Activated CD4-positive, alpha-beta memory T cell treated with anti-CD3 and anti-CD28 coated beads, Interleukin-2, amount 10 ng/mL, durations not matched to agents 7 days and 5 days (primary cell): ENCODE measurements at regions not wholly inside any gene's neighbourhood (a gene's known extent, or its start where the extent isn't known, plus 50 kb on each side); places are given as distances from the start of the nearest gene placed in this dataset.

ENCODE experiments used
- CTCF ChIA-PET: fragments of 350-600 bp; sonication (Branson Sonifier 250); formaldehyde crosslinking; loops from one replicate; lab custom pipeline; 2021; ENCODE audit warnings: antibody characterized with exemption, inconsistent platforms; lab: Charles Lee
- POLR2A ChIA-PET: fragments of 350-600 bp; sonication (Branson Sonifier 250); formaldehyde crosslinking; loops from one replicate; lab custom pipeline; 2021; ENCODE audit warnings: antibody characterized with exemption; lab: Charles Lee
- DNase-seq: peaks from one replicate; pipeline ENCODE4 v3.0.0-alpha.2; 2020
- H3K27ac Mint-ChIP-seq: one replicate; pipeline ENCODE4 v1.8.0; 2021; ENCODE audit warnings: mild to moderate bottlenecking, mixed read lengths
- H3K27me3 Mint-ChIP-seq: one replicate; pipeline ENCODE4 v1.8.0; 2021; ENCODE audit warnings: mixed read lengths
- H3K36me3 Mint-ChIP-seq: one replicate; pipeline ENCODE4 v1.8.0; 2021; ENCODE audit warnings: low read depth, mixed read lengths
- H3K4me1 Mint-ChIP-seq: one replicate; pipeline ENCODE4 v1.8.0; 2021; ENCODE audit warnings: mixed read lengths
- H3K4me3 Mint-ChIP-seq: one replicate; pipeline ENCODE4 v1.8.0; 2021; ENCODE audit warnings: mild to moderate bottlenecking, mixed read lengths
- H3K9me3 Mint-ChIP-seq: one replicate; pipeline ENCODE4 v1.8.0; 2021; ENCODE audit warnings: mixed read lengths

GRCh38 chr2:19614066-19614465 lies 255.6 kb upstream of the OSR1 start:
- H3K9me3 Mint-ChIP-seq = peaks cover 17% of the 10 kb centered on the region
- DNase-seq = no peak
- H3K27ac Mint-ChIP-seq = no peak overlapping the region
- no peak overlapping the region for H3K4me3 Mint-ChIP-seq
- peaks cover 4% of the 10 kb centered on the region for H3K27me3 Mint-ChIP-seq
- POLR2A ChIA-PET = no interaction called here
- H3K4me1 Mint-ChIP-seq = no peaks in the 10 kb centered on the region
- peaks cover 3% of the 10 kb centered on the region for H3K36me3 Mint-ChIP-seq
- CTCF ChIA-PET = interaction anchor here (0.7 kb wide), 1 partner anchor 17 kb away, joined by 3 read pairs; no protein-coding TSS in a partner anchor

- no peak for DNase-seq
- CTCF ChIA-PET = no interaction called here
- Mint-ChIP-seq H3K9me3 (peaks cover 16% of the 10 kb centered on the region), H3K4me3 (no peak overlapping the region), H3K36me3 (peaks cover 3% of the 10 kb centered on the region), H3K27ac (no peak overlapping the region), H3K27me3 (peaks cover 6% of the 10 kb centered on the region), H3K4me1 (no peaks in the 10 kb centered on the region)
- POLR2A ChIA-PET = no interaction called here
These were observed 253.3 kb upstream of the OSR1 start for GRCh38 chr2:19611491-19612332.

DNA sequence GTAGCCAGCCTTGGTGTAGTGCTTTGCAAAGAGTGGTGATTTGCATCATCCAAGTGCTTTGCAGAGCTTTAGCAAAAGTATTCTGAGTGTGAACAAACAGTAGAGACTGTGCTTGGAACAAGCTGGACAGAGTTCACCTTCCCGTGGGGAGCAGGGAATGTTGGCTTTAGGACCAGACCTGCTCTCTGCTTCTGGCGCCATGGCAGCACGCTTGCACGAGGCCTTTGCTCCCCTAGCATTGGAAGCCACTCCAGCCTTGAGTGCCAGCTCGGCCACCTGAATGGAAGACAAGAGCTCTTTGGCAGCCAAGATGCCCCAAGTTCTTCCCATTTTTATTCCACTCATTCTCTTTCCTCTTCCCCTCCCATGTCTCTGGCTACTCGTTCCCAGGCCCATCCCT lies 250.8 kb upstream of the OSR1 start:
- DNase-seq = no peak
- no peak overlapping the region for H3K27ac Mint-ChIP-seq
- H3K9me3 Mint-ChIP-seq = peaks cover 4% of the 10 kb centered on the region
- peaks cover 6% of the 10 kb centered on the region for H3K27me3 Mint-ChIP-seq
- POLR2A ChIA-PET = no interaction called here
- no peaks in the 10 kb centered on the region for H3K4me1 Mint-ChIP-seq
- H3K4me3 Mint-ChIP-seq = no peak overlapping the region
- CTCF ChIA-PET = no interaction called here
- no peaks in the 10 kb centered on the region for H3K36me3 Mint-ChIP-seq

DNA sequence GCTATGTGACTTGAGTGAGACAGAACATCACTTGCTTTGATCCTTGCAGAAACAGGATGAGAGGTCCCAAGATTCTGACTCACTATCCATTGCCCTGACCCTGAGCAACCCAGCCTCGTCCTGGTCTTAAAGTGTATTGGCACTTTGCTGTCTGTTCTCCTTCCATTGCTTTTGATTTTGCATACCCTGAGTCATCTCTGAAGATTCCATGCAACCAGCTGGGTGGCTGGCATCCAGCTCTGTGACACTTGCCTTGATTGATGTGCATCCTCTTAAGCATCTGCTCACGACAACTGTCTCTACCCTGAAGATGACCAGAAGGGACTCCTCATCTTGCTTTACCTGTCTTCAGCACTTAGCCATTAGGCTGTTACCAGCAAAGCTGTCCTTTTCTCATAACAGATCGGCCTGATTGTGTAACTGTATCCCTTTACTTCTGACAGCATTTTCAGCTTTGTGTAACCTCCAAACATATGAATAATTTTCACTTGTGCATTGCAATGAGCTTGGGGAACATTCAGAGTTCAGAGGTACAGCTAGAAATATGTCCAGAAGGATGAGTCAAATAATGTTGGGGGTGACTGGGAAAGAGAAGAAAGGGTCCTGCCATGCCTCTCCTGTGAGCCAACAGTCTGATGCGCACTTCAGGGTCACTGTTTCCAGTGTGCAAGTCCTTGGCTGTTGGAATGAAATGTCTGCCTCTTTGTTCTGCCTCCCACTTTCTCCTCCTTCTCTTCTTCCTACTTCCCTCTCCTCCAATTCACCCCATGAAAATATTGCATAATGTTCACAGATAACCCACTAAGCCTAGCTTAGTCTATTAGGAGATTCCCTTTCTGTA lies 249.7 kb upstream of the OSR1 start:
- H3K4me3 Mint-ChIP-seq = no peak overlapping the region
- no peaks in the 10 kb centered on the region for H3K36me3 Mint-ChIP-seq
- peaks cover 6% of the 10 kb centered on the region for H3K27me3 Mint-ChIP-seq
- DNase-seq = no peak
- H3K27ac Mint-ChIP-seq = no peak overlapping the region
- H3K9me3 Mint-ChIP-seq = peaks cover 7% of the 10 kb centered on the region
- POLR2A ChIA-PET = no interaction called here
- CTCF ChIA-PET = no interaction called here
- H3K4me1 Mint-ChIP-seq = no peaks in the 10 kb centered on the region

DNA sequence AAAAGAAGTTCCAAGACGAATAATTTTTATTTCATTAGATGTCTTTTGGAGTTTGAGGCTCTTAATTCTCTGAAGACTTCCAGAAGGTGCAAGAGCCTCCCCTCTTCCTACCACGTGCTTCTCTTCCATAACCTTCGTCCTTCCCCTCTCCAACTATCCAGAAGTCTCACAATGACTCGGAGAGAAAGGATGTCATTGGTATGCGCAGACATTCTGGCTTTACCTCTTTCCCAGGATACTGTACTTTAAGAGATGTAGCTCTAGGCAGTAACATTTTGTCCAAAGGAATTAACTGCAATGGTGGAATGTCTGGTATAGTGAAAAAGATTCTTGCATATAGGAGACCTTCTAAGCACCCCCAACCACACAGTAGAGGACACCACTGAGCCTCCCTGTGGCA lies 249.0 kb upstream of the OSR1 start:
- ChIA-PET CTCF (no interaction called here), POLR2A (no interaction called here)
- DNase-seq = no peak
- Mint-ChIP-seq H3K9me3 (peaks cover 10% of the 10 kb centered on the region), H3K4me1 (no peaks in the 10 kb centered on the region), H3K36me3 (no peaks in the 10 kb centered on the region), H3K4me3 (no peak overlapping the region), H3K27me3 (peaks cover 6% of the 10 kb centered on the region), H3K27ac (no peak overlapping the region)

GRCh38 chr2:19600982-19601381 lies 242.6 kb upstream of the OSR1 start:
- H3K27ac Mint-ChIP-seq = no peak overlapping the region
- no peaks in the 10 kb centered on the region for H3K4me1 Mint-ChIP-seq
- DNase-seq = no peak
- H3K4me3 Mint-ChIP-seq = no peak overlapping the region
- ChIA-PET POLR2A (no interaction called here), CTCF (no interaction called here)
- no peaks in the 10 kb centered on the region for H3K36me3 Mint-ChIP-seq
- no peaks in the 10 kb centered on the region for H3K27me3 Mint-ChIP-seq
- peaks cover 10% of the 10 kb centered on the region for H3K9me3 Mint-ChIP-seq

DNA sequence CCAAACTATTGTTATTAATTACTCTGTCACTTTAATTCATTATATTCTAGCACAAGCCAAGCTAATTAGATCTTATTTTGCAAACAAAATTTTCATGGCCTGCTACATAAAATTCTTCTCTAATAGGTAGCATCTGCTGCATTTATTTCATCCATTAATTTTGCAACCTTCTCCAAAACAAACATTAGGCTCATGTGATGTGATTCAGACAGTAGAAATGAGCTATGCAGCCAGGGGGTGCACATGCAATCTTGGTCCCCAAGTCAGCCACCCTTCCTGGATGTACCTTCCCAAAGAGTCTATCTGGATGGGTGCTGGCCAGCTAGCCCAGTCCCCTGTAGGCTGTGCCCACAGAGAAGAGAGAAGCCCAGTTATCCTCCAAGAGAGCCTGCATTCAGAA lies 242.1 kb upstream of the OSR1 start:
- no peak for DNase-seq
- Mint-ChIP-seq H3K27me3 (no peaks in the 10 kb centered on the region), H3K27ac (no peak overlapping the region), H3K9me3 (peaks cover 10% of the 10 kb centered on the region), H3K4me1 (no peaks in the 10 kb centered on the region), H3K36me3 (no peaks in the 10 kb centered on the region), H3K4me3 (no peak overlapping the region)
- POLR2A ChIA-PET = no interaction called here
- CTCF ChIA-PET = no interaction called here

- peaks cover 4% of the 10 kb centered on the region for H3K9me3 Mint-ChIP-seq
- peaks cover 2% of the 10 kb centered on the region for H3K27me3 Mint-ChIP-seq
- H3K4me3 Mint-ChIP-seq = no peak overlapping the region
- no peaks in the 10 kb centered on the region for H3K36me3 Mint-ChIP-seq
- no peak overlapping the region for H3K27ac Mint-ChIP-seq
- DNase-seq = no peak
- H3K4me1 Mint-ChIP-seq = no peaks in the 10 kb centered on the region
- POLR2A ChIA-PET = no interaction called here
- CTCF ChIA-PET = no interaction called here
These were observed 240.5 kb upstream of the OSR1 start for GRCh38 chr2:19598971-19599370.

GRCh38 chr2:19592197-19592596 lies 233.8 kb upstream of the OSR1 start:
- H3K27ac Mint-ChIP-seq = no peak overlapping the region
- ChIA-PET CTCF (no interaction called here), POLR2A (no interaction called here)
- H3K27me3 Mint-ChIP-seq = peaks cover 2% of the 10 kb centered on the region
- H3K9me3 Mint-ChIP-seq = no peaks in the 10 kb centered on the region
- H3K36me3 Mint-ChIP-seq = no peaks in the 10 kb centered on the region
- DNase-seq = no peak
- H3K4me1 Mint-ChIP-seq = no peaks in the 10 kb centered on the region
- no peak overlapping the region for H3K4me3 Mint-ChIP-seq

GRCh38 chr2:19589791-19590190 lies 231.4 kb upstream of the OSR1 start:
- peaks cover 2% of the 10 kb centered on the region for H3K27me3 Mint-ChIP-seq
- no peaks in the 10 kb centered on the region for H3K4me1 Mint-ChIP-seq
- no peaks in the 10 kb centered on the region for H3K9me3 Mint-ChIP-seq
- ChIA-PET CTCF (no interaction called here), POLR2A (no interaction called here)
- no peak overlapping the region for H3K27ac Mint-ChIP-seq
- no peak overlapping the region for H3K4me3 Mint-ChIP-seq
- no peak for DNase-seq
- H3K36me3 Mint-ChIP-seq = no peaks in the 10 kb centered on the region

DNA sequence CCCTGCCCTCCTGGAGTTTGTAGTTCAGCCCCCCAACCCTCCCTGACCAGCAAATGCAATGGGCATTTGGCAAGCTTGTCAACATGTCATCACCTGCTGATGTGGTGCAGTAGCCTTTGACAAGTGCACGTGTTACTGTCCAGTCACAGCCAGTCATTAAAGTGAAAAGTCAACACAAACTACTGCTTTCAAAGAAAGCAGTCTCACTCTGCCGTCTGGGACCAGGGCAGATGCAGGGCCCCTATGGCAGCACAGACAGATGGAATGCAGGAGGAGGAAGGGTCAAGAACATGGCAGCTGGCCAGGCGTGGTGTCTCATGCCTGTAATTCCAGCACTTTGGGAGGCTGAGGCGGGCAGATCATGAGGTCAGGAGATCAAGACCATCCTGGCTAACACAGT lies 222.4 kb upstream of the OSR1 start:
- ChIA-PET POLR2A (no interaction called here), CTCF (no interaction called here)
- Mint-ChIP-seq H3K36me3 (no peaks in the 10 kb centered on the region), H3K27ac (no peak overlapping the region), H3K4me1 (no peaks in the 10 kb centered on the region), H3K4me3 (no peak overlapping the region), H3K9me3 (no peaks in the 10 kb centered on the region), H3K27me3 (peaks cover 4% of the 10 kb centered on the region)
- DNase-seq = no peak

GRCh38 chr2:19580264-19580663 lies 221.8 kb upstream of the OSR1 start:
- H3K4me3 Mint-ChIP-seq = no peak overlapping the region
- H3K4me1 Mint-ChIP-seq = no peaks in the 10 kb centered on the region
- no peak for DNase-seq
- ChIA-PET CTCF (no interaction called here), POLR2A (no interaction called here)
- H3K27ac Mint-ChIP-seq = no peak overlapping the region
- no peaks in the 10 kb centered on the region for H3K36me3 Mint-ChIP-seq
- H3K27me3 Mint-ChIP-seq = peaks cover 2% of the 10 kb centered on the region
- H3K9me3 Mint-ChIP-seq = no peaks in the 10 kb centered on the region

- no peaks in the 10 kb centered on the region for H3K9me3 Mint-ChIP-seq
- no peak overlapping the region for H3K4me3 Mint-ChIP-seq
- H3K27me3 Mint-ChIP-seq = peaks cover 2% of the 10 kb centered on the region
- no peaks in the 10 kb centered on the region for H3K4me1 Mint-ChIP-seq
- ChIA-PET CTCF (no interaction called here), POLR2A (no interaction called here)
- no peaks in the 10 kb centered on the region for H3K36me3 Mint-ChIP-seq
- DNase-seq = no peak
- no peak overlapping the region for H3K27ac Mint-ChIP-seq
These were observed 221.0 kb upstream of the OSR1 start for GRCh38 chr2:19579461-19579860.
